HCT116 (cell line): ENCODE measurements at regions not wholly inside any gene's neighbourhood (a gene's known extent, or its start where the extent isn't known, plus 50 kb on each side); places are given as distances from the start of the nearest gene placed in this dataset.
"Not testable (repeated sequence)": the region's sequence is repeated elsewhere in the genome, so short reads cannot be mapped to it uniquely, and the experiment has no call there.

Experiments used
- ATAC-seq: fragments of 200-7000 bp; cut with Tn5 transposase; 2 replicates; pipeline ENCODE4 v1.9.1; 2020; ENCODE audit warnings: mild to moderate bottlenecking, moderate library complexity
- BruUV-seq: library from RNA; stranded (reverse); fragments of 400-500 nt; replicated peaks from 2 replicates; lab custom pipeline; 2021; lab: Mats Ljungman, UMichigan
- CTCF ChIA-PET: fragments of 300-600 bp; sonication (Branson Sonifier 250); formaldehyde crosslinking; loops from one replicate; lab custom pipeline; 2021; ENCODE audit warnings: antibody characterized with exemption; lab: Charles Lee
- POLR2A ChIA-PET: fragments of 300-600, 350-600 bp; sonication (Branson Sonifier 250); formaldehyde crosslinking; loops from one replicate; lab custom pipeline; 2021; ENCODE audit warnings: antibody characterized with exemption; lab: Charles Lee
- RAD21 ChIA-PET, 2 experiments: fragments of 300-600 bp; sonication (Branson Sonifier 250); formaldehyde crosslinking; loops; one replicate each; lab custom pipeline; 2023; ENCODE audit warnings: low total read pairs in 2 of 2; ENCODE audit not compliant: uncharacterized antibody in 2 of 2, unreplicated experiment in 2 of 2, low non-redundant PET in 1 of 2; lab: Charles Lee
- DNase-seq: peaks from one replicate; pipeline ENCODE4 v3.0.0-alpha.2; 2010; ENCODE audit warnings: low read depth, low spot score
- H2AFZ ChIP-seq: fragments of 200-600 bp; shearing (Covaris generic), sonication (generic); 2 replicates; pipeline ENCODE4 v1.6.1; 2017; ENCODE audit warnings: low read depth, mixed run types, mixed read lengths, antibody characterized with exemption, low read length; ENCODE audit not compliant: poor library complexity, severe bottlenecking
- H3K27ac ChIP-seq: 2 replicates; pipeline ENCODE4 v1.5.1; 2012; ENCODE audit warnings: low read depth, low read length
- H3K27me3 ChIP-seq: fragments of 200-600 bp; sonication (generic); 2 replicates; pipeline ENCODE4 v1.6.1; 2016; ENCODE audit warnings: mixed run types, low read length, mixed read lengths; ENCODE audit not compliant: insufficient read depth
- H3K36me3 ChIP-seq, 2 experiments: fragments of 200-500 bp in 1 of 2; fragments of 200-600 bp in 1 of 2; sonication (Bioruptor generic) in 1 of 2; sonication (generic) in 1 of 2; 2 replicates each; pipeline versions ENCODE4 v1.5.1 to v1.6.1; 2014 to 2016; ENCODE audit warnings: low read length in 2 of 2, inconsistent platforms in 1 of 2, mixed read lengths in 1 of 2, mixed run types in 1 of 2; ENCODE audit not compliant: insufficient read depth in 2 of 2, control insufficient read depth in 1 of 2
- H3K4me1 ChIP-seq, 2 experiments: fragments of 200-600 bp in 1 of 2; sonication (generic) in 1 of 2; 2 replicates each; pipeline versions ENCODE4 v1.5.1 to v1.6.1; 2012 to 2017; ENCODE audit warnings: low read length in 2 of 2, inconsistent platforms in 1 of 2, mild to moderate bottlenecking in 1 of 2, mixed read lengths in 1 of 2, mixed run types in 1 of 2, moderate library complexity in 1 of 2; ENCODE audit not compliant: insufficient read depth in 2 of 2, control insufficient read depth in 1 of 2
- H3K4me2 ChIP-seq: fragments of 200-600 bp; sonication (generic); 2 replicates; pipeline ENCODE4 v1.6.1; 2017; ENCODE audit warnings: mixed run types, low read length, mixed read lengths
- H3K4me3 ChIP-seq, 2 experiments: fragments of 200-600 bp in 1 of 2; sonication (generic) in 1 of 2; replicated peaks in 1 of 2; 2 replicates each; pipeline ENCODE4 v1.5.1; 2011 to 2016; ENCODE audit warnings: low read length in 2 of 2, control low read depth in 1 of 2, low read depth in 1 of 2, mild to moderate bottlenecking in 1 of 2, mixed read lengths in 1 of 2, mixed run types in 1 of 2
- H3K79me2 ChIP-seq: fragments of 200-600 bp; sonication (generic); 2 replicates; pipeline ENCODE4 v1.6.1; 2017; ENCODE audit warnings: mild to moderate bottlenecking, mixed run types, low read length, moderate library complexity, mixed read lengths; ENCODE audit not compliant: insufficient read depth
- H3K9ac ChIP-seq: fragments of 200-600 bp; sonication (generic); 2 replicates; pipeline ENCODE4 v1.6.1; 2016; ENCODE audit warnings: low read length, mixed read lengths
- H3K9me2 ChIP-seq: fragments of 200-600 bp; sonication (generic), shearing (Covaris generic); 2 replicates; pipeline ENCODE4 v1.6.1; 2017; ENCODE audit warnings: mixed run types, mild to moderate bottlenecking, moderate library complexity; ENCODE audit not compliant: insufficient read depth
- H3K9me3 ChIP-seq, 2 experiments: fragments of 200-500 bp in 1 of 2; fragments of 200-600 bp in 1 of 2; sonication (Bioruptor generic) in 1 of 2; sonication (generic) in 1 of 2; 2 replicates each; pipeline ENCODE4 v1.6.1; 2014 to 2017; ENCODE audit warnings: low read length in 2 of 2, mixed read lengths in 2 of 2, inconsistent platforms in 1 of 2, low read depth in 1 of 2, mild to moderate bottlenecking in 1 of 2, mixed run types in 1 of 2, moderate library complexity in 1 of 2; ENCODE audit not compliant: control insufficient read depth in 1 of 2, insufficient read depth in 1 of 2
- H4K20me1 ChIP-seq: fragments of 200-600 bp; sonication (generic), shearing (Covaris generic); 2 replicates; pipeline ENCODE4 v1.6.1; 2017; ENCODE audit warnings: mixed run types, mild to moderate bottlenecking, moderate library complexity; ENCODE audit not compliant: insufficient read depth
- CTCF ChIP-seq, 3 experiments: fragments of 200-600 bp in 1 of 3; sonication (generic) in 1 of 3; IDR thresholded peaks in 2 of 3; conservative IDR thresholded peaks in 1 of 3; 2 replicates each; pipeline ENCODE4 v1.5.1; 2012 to 2017; ENCODE audit warnings: low read depth in 2 of 3, low read length in 2 of 3, antibody characterized with exemption in 1 of 3, borderline replicate concordance in 1 of 3, control low read depth in 1 of 3, mild to moderate bottlenecking in 1 of 3, mixed read lengths in 1 of 3, mixed run types in 1 of 3, moderate library complexity in 1 of 3; ENCODE audit not compliant: insufficient read depth in 1 of 3
- MAX ChIP-seq: IDR thresholded peaks from 2 replicates; pipeline ENCODE4 v1.6.1; 2012
- POLR2AphosphoS5 ChIP-seq: IDR thresholded peaks from 2 replicates; pipeline ENCODE4 v1.6.1; 2011; ENCODE audit warnings: mild to moderate bottlenecking, low read depth, low read length, moderate library complexity
- RAD21 ChIP-seq: IDR thresholded peaks from 2 replicates; pipeline ENCODE4 v1.6.1; 2012; ENCODE audit warnings: low read depth, mild to moderate bottlenecking
- SIN3A ChIP-seq: IDR thresholded peaks from 2 replicates; pipeline ENCODE4 v1.6.1; 2012; ENCODE audit warnings: low read depth
- ZFX ChIP-seq: fragments of 450-650 bp; IDR thresholded peaks from 2 replicates; pipeline ENCODE4 v1.6.1; 2017
- intact Hi-C: fragments of 100-400 bp; cut with micrococcal nuclease; formaldehyde crosslinking; loops from 2 replicates; pipeline ENCODE4 v1.10.0; 2022

GRCh38 chr2:208783184-208783583 is 376.6 kb downstream of the PTH2R start:
- CTCF ChIA-PET: interaction anchor here (0.9 to 1.1 kb wide), 2 partner anchors 13 to 316 kb away, joined by 3 to 5 read pairs; no protein-coding TSS in a partner anchor
- peak; percentile 54; the same call in 1 of the 2 replicates for ATAC-seq

DNA sequence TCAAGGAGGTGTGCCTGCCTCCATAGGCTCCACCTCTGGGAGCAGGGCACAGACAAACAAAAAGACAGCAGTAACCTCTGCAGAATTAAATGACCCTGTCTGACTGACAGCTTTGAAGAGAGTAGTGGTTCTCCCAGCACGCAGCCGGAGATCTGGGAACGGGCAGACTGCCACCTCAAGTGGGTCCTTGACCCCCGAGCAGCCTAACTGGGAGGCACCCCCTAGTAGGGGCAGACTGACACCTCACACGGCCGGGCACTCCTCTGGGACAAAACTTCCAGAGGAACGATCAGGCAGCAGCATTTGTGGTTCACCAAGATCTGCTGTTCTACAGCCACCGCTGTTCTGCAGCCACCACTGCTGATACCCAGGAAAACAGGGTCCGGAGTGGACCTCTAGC is 378.2 kb downstream of the PTH2R start:
- H3K9ac ChIP-seq, H3K9me2 ChIP-seq, CTCF ChIA-PET, ATAC-seq, H2AFZ ChIP-seq, H3K36me3 ChIP-seq, H3K4me3 ChIP-seq, BruUV-seq, RAD21 ChIA-PET, DNase-seq, H3K27ac ChIP-seq, H4K20me1 ChIP-seq, H3K4me1 ChIP-seq, intact Hi-C loops, H3K27me3 ChIP-seq, H3K4me2 ChIP-seq, POLR2A ChIA-PET, H3K79me2 ChIP-seq, H3K9me3 ChIP-seq: not testable (repeated sequence)

More at GRCh38 chr2:208783184-208783583, 376.6 kb downstream of the PTH2R start:
- Histone ChIP-seq H2AFZ (no peak overlapping the region), H4K20me1 (no peaks in the 10 kb centered on the region), H3K79me2 (no peaks in the 10 kb centered on the region), H3K9ac (no peak overlapping the region), H3K9me2 (no peaks in the 10 kb centered on the region), H3K36me3 (no peaks in the 10 kb centered on the region), H3K27me3 (no peaks in the 10 kb centered on the region), H3K4me2 (no peak overlapping the region), H3K9me3 (no peaks in the 10 kb centered on the region), H3K4me3 (no peak overlapping the region), H3K4me1 (no peaks in the 10 kb centered on the region), H3K27ac (no peak overlapping the region)
- intact Hi-C loops: loop anchor here (1.0 kb wide), 1 partner anchor 317 kb away; no protein-coding TSS in a partner anchor
- POLR2A ChIA-PET: no interaction called here
- TF ChIP-seq POLR2AphosphoS5 (no peak), CTCF (IDR thresholded peaks at IDR 0.05 in 2 of 3, conservative IDR thresholded peaks at IDR 0.05 in 1 of 3; ENCODE audit: borderline replicate concordance in 1 of 3, insufficient read depth in 1 of 3, low read depth in 2 of 3, low read length in 2 of 3) (peak; percentile 32 to 45 (median 35); a peak in 3 of 6 replicates), RAD21 (peak; percentile 52), ZFX (no peak), MAX (no peak), SIN3A (no peak)
- no TSS peak for BruUV-seq
- RAD21 ChIA-PET: no interaction called here
- DNase-seq: peak; percentile 7
